ENCODE measurements at regions not wholly inside any gene's neighbourhood (a gene's known extent, or its start where the extent isn't known, plus 50 kb on each side); places are given as distances from the start of the nearest gene placed in this dataset.

DNA sequence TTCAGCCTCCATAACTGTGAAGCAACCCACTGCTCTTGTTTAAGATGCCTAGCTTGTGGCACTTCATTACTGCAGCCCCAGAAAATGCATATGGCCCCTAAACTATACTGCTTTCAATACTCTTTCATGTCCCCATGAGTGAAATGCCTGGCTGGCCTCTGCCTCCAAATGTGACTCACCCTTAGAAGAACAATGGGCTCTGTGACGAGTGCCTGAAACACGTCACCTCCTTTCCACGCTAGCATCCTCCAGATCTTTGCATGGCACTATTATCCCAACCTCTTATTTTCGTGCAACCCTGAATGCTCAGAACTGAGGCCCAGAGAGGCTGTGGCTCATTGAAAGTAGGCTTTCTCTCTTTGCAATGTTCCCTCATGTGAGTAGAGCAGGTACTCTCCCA lies 233.1 kb downstream of the CBLN1 start:
- H3K36me3 Mint-ChIP-seq, result no peaks in the 10 kb centered on the region
- H3K4me3 Mint-ChIP-seq, result no peak overlapping the region
- H3K4me1 Mint-ChIP-seq (ENCODE audit: unreplicated experiment), result no peaks in the 10 kb centered on the region
- no peak for TF ChIP-seq CTCF (conservative IDR thresholded peaks at IDR 0.05)
- no peak overlapping the region for H3K27ac Mint-ChIP-seq
- DNase-seq (ENCODE audit: extremely low spot score, unreplicated experiment), result no peak
- no peaks in the 10 kb centered on the region for H3K9me3 Mint-ChIP-seq
- H3K27me3 Mint-ChIP-seq, result peaks cover 23% of the 10 kb centered on the region

DNA sequence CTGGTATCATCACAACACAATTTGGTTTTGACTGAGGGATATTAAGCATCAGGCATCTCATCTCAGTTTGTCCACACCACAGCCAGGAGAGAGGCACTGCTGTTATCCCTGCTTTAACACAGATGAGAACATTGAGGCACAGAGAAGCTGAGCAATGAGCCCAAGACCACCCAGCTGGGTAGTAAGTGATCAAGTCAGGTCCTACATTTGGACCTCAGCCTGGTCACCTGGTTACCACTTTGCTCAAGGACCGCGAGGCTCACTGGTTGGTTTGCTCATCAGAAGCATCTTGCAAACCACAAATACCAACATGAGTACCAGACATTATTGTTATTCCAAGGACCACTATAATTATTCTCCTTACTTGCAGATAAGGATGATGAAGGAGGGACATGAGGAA lies 245.5 kb downstream of the CBLN1 start:
- H3K27me3 Mint-ChIP-seq, result peaks cover 15% of the 10 kb centered on the region
- H3K9me3 Mint-ChIP-seq, result no peaks in the 10 kb centered on the region
- TF ChIP-seq CTCF (conservative IDR thresholded peaks at IDR 0.05), result no peak
- no peak for DNase-seq (ENCODE audit: extremely low spot score, unreplicated experiment)
- H3K27ac Mint-ChIP-seq, result no peak overlapping the region
- H3K4me1 Mint-ChIP-seq (ENCODE audit: unreplicated experiment), result no peaks in the 10 kb centered on the region
- H3K36me3 Mint-ChIP-seq, result no peaks in the 10 kb centered on the region
- no peak overlapping the region for H3K4me3 Mint-ChIP-seq

DNA sequence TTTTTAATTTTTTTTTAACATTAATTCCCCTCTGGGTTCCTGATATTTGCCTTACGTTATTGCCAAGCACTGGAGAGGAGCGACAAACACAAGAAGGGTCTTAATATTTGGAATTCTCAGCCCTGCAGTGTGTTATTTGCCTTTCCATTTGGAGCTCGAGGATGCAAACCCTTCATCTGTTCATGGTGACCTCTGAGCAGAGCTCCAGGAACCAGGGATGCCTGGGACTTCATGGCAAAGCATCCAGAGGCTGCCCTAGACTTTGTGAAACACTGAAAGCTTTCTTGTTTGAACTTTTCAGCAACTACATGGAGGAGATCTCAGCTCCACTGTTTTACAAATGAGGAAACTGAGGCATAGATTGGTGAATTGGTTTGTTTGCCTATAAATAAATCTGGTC lies 254.2 kb downstream of the CBLN1 start:
- H3K27ac Mint-ChIP-seq, result no peak overlapping the region
- DNase-seq (ENCODE audit: extremely low spot score, unreplicated experiment), result no peak
- no peak overlapping the region for H3K4me3 Mint-ChIP-seq
- peaks cover 18% of the 10 kb centered on the region for H3K4me1 Mint-ChIP-seq (ENCODE audit: unreplicated experiment)
- peaks cover 8% of the 10 kb centered on the region for H3K9me3 Mint-ChIP-seq
- no peaks in the 10 kb centered on the region for H3K36me3 Mint-ChIP-seq
- TF ChIP-seq CTCF (conservative IDR thresholded peaks at IDR 0.05), result no peak
- H3K27me3 Mint-ChIP-seq, result peaks cover 33% of the 10 kb centered on the region

- no peak overlapping the region for H3K27ac Mint-ChIP-seq
- no peak for DNase-seq (ENCODE audit: extremely low spot score, unreplicated experiment)
- no peak overlapping the region for H3K4me3 Mint-ChIP-seq
- H3K4me1 Mint-ChIP-seq (ENCODE audit: unreplicated experiment), result peaks cover 22% of the 10 kb centered on the region
- peaks cover 8% of the 10 kb centered on the region for H3K9me3 Mint-ChIP-seq
- TF ChIP-seq CTCF (conservative IDR thresholded peaks at IDR 0.05), result no peak
- H3K27me3 Mint-ChIP-seq, result peaks cover 36% of the 10 kb centered on the region
- H3K36me3 Mint-ChIP-seq, result no peaks in the 10 kb centered on the region
Measured at GRCh38 chr16:49026566-49027181, 255.0 kb downstream of the CBLN1 start.

DNA sequence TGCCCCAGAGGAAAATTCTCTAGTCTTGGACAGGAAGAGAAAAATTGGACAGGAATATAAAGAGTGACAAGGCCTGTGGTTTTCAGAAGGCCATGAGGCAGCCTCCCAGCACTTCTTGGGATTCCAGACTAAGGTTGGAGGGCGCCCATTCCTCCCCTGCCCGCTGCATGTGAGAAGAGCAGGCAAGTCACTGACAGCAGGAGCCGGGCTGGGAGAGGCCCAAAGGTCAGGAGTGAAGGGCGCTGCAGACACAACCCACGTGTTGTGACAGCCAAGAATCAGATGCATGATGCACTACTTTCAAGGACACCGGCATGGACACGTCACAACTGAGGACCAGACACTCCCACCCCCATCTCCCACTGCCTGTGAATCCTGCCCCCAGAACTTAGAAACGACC lies 256.7 kb downstream of the CBLN1 start:
- DNase-seq (ENCODE audit: extremely low spot score, unreplicated experiment), result no peak
- peaks cover 39% of the 10 kb centered on the region for H3K4me1 Mint-ChIP-seq (ENCODE audit: unreplicated experiment)
- no peak overlapping the region for H3K4me3 Mint-ChIP-seq
- no peaks in the 10 kb centered on the region for H3K36me3 Mint-ChIP-seq
- peaks cover 8% of the 10 kb centered on the region for H3K9me3 Mint-ChIP-seq
- H3K27me3 Mint-ChIP-seq, result peaks cover 36% of the 10 kb centered on the region
- H3K27ac Mint-ChIP-seq, result no peak overlapping the region
- no peak for TF ChIP-seq CTCF (conservative IDR thresholded peaks at IDR 0.05)

- Mint-ChIP-seq H3K4me1 (ENCODE audit: unreplicated experiment) (peaks cover 48% of the 10 kb centered on the region), H3K27ac (no peak overlapping the region), H3K36me3 (no peaks in the 10 kb centered on the region), H3K9me3 (peaks cover 8% of the 10 kb centered on the region), H3K4me3 (no peak overlapping the region), H3K27me3 (peaks cover 42% of the 10 kb centered on the region)
- no peak for DNase-seq (ENCODE audit: extremely low spot score, unreplicated experiment)
- TF ChIP-seq CTCF (conservative IDR thresholded peaks at IDR 0.05), result no peak
Measured at GRCh38 chr16:49024016-49024415, 257.6 kb downstream of the CBLN1 start.

All from type B pancreatic cell (in vitro differentiated cells).